ENCODE measurements at regions not wholly inside any gene's neighbourhood (a gene's known extent, or its start where the extent isn't known, plus 50 kb on each side); places are given as distances from the start of the nearest gene placed in this dataset.
"Not testable (repeated sequence)": the region's sequence is repeated elsewhere in the genome, so short reads cannot be mapped to it uniquely, and the experiment has no call there.

DNA sequence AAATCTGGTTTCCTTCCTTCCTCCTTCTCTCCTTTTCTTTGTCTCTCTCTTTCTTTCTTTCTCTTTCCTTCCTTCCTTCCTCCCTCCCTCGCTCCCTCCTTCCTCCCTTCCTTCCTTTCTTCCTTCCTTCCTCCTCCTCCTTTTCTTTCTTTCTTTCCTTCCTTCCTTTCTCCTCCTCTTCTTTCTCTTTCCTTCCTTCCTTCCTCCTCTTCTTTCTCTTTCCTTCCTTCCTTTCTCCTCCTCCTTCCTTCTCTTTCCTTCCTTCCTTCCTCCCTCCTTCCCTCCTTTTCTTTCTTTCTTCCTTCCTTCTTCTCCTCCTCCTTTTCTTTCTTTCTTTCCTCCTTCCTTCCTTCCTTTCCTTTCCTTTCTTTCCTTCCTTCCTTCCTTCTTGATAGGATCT, 61.2 kb downstream of the VIP start:
- no peak for DNase-seq

DNA sequence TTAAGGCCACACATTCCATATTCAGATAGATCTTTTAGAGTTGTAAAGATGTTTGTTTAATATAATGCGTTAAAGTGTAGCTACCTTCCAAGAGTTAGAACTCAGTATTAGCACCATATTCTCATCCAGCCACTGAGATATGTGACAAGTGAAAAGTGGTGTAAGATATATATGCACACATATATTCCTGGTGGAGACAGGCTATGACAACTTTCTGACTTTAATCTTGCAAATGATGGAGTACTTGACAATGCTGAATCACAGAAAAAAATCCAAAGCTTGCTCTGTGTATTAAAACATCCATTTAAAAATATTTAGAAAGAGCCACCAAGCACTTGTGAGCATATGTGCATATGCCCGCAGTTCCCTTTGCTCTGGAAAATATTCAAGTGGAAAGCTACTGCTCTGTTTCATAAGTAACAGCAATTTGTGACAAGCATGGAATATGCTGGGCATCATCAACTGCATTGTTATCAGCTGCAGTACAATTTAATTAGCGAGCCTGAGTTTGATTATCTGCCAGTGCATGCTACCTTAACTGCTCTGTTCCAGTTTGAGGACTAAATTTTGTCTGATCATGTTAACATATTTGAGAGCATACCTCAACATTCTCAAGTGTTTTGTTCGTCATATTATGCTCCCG, 64.8 kb downstream of the VIP start:
- DNase-seq: no peak

DNA sequence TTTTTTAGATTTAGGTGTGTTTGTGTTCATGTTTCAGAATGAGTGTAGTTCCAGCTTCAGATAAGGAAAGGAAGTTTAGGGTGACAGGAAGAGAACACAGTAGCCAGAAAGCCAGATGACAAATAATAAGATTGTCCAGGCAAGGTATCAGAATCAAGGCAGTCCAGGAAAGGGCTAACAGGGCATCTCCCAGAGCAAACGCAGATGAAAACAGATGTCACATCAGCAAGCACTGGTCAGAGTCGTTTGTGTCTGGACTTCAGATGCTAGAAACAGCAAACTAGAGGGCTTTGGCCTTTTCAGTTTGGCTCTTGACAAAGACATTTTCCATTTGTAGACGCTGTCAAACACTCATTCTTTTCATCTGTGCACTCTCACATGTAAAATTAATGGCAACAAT, 65.5 kb downstream of the VIP start:
- no peak for DNase-seq

DNA sequence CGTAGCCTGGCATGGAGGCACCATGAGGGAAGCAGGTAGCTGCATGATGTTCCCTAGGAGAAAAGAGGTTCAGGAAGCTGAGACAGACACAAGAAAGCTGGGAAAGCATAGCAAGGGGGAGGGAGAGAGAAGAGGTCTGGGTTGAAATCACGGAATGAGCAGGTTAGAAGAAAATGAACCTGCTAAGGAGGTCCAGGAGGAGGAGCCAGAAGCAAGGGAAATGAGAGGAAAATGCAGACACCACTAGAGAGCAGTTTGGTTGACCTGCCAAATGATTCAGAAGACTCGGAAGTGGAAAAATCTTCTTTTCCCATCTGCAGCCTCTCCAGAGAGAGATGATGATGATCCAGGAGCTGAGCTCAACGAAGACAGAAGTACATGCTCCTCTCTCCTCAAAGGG, 70.9 kb downstream of the VIP start:
- no peak for DNase-seq

DNA sequence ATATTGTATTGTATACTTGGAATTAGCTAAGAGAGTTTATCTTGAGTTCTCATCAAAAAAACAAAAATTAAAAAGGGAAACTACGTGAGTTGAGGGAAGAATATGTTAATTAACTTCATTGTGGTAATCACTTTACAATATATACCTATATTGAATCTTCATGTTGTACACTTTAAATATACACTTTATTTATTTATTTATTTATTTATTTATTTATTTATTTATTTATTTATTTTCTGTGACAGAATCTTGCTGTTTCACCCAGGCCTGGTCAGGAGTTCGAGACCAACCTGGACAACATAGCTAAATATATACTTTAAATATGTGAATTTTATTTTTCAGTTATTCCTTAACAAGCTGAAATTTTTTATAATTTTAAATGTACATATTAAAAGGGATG, 74.1 kb downstream of the VIP start:
- DNase-seq: no peak

DNA sequence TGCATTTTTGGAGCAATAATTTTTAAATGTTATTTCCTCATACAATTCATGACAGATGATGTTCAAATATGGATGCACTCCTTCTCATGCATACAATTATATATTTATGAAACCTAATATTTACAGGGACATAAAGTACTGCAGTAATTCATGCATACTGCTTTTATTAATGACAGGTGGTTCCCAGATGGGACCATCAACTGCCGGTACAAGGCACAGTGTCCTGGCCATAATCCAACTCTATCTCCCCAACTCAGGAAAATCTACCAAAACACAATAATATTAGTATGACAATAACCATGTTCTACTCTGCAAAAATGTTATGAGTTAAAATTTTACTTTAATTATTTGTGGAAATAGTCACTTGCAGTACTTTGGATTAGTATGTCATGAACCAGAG, 77.8 kb downstream of the VIP start:
- DNase-seq: no peak

DNA sequence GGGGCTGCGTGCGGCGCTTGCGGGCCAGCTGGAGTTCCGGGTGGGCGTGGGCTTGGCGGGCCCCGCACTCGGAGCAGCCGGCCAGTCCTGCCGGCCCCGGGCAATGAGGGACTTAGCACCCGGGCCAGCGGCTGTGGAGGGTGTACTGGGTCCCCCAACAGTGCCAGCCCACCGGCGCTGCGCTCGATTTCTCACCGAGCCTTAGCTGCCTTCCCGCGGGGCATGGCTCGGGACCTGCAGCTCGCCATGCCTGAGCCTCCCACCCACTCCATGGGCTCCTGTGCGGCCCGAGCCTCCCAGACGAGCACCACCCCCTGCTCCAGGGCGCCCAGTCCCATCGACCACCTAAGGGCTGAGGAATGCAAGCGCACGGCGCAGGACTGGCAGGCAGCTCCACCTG, 83.8 kb downstream of the VIP start:
- DNase-seq: not testable (repeated sequence)

DNA sequence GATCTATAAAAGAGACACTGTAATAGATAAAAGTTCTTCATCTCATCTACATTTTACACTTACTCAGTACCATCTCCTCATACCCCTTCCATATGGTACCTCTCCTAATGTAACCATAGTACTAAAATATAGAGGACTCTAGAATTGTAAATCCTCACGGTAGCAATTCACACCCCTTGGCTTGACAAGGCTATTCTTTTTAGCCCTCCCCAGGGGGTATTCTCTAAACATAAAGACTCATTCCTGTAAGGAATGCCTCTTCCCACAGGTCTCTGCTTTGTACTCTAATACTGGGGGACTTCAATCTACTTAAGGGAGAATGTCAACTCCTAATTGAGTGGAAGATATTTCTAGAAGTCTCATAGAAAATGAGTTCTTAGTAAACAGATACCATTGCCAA, 85.9 kb downstream of the VIP start:
- DNase-seq: no peak

DNA sequence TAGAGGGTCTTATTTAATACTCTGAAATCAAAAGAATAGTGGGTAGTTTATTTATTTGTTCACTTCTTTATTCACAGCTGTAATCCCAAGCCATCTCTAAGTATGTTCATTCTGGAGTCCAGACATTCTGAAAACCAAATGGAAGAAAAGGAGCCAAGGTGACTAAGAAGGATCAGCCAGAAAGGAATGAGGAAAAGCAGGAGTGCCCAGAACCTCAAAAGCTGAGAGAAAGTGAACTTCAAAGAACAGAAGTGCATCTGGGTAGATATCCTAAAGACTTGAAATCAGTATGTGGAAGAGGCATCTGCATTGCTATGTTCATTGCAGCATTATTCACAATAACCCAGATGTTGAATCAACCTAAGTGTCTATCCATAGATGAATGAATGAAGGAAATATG, 94.8 kb downstream of the VIP start:
- no peak for DNase-seq

DNA sequence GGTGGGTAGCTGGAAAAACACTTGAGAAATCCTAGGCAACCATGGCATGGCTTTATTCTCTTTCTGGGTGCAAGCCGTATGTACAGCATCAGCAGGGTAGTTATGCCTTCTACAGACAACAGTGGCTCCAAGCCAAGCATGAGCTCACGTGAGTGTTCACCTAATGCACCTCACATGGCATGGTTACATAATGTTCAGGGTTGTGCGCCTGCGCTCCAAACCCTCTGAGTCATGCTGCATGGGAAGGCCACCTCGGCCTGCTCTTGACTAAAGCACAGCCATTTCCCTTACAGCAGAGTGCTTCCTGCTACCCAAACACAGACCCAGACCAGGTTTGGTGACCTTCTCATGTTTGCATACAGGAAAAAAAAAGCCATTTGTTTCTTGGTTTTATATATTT, 96.2 kb downstream of the VIP start:
- DNase-seq: no peak

DNA sequence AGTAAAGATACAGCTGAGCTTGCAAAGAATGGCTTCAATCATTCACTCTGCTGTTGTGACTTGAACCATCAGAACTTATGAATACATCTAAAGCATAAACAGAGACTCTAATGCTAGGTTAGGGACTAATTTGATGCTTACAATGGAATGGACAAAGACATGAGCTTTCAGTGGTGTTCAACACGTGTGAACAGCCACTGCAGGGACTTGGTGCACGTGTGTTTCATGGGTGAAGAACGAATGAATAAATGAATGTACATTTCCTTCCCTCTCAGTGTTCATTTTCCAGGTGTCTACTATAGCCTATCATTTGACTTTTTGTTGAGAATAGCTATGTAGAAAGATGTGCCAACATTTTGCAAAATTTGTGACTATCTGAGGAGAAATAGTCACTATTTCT, 98.3 kb downstream of the VIP start:
- DNase-seq: no peak

DNA sequence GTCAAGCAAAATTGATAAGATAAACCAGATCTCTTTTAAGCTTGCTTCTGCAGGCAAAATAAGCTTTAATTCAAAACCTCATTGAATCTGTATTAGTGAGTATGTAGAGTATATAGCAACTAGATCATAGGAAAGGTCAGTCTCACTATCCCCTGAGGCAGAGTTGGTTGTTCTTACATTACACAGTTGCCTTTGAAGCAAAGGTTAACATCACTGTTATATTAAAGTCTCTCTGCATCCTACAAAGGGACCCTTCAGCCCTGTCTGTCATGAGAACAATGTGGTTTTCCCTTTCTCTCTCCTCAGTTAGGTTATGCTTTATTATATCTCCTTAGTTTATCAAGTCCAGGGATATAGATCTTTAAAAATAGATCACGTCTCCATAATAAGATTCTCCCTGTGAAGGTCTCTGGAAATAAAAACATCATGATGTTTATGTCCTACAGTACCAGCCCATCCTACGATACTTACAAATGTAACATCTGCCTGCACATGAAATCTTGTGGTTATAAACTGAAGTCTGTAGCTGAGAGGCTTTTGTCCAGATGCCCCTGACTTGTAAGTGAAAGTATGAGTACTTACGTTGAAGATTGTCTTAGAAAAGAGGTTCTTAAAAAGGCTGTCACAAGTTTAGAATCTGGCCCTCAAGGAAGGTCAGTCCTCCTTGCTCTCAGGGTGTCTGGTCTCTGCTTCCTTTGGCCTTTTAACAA, 103.6 kb downstream of the VIP start:
- DNase-seq: no peak

DNA sequence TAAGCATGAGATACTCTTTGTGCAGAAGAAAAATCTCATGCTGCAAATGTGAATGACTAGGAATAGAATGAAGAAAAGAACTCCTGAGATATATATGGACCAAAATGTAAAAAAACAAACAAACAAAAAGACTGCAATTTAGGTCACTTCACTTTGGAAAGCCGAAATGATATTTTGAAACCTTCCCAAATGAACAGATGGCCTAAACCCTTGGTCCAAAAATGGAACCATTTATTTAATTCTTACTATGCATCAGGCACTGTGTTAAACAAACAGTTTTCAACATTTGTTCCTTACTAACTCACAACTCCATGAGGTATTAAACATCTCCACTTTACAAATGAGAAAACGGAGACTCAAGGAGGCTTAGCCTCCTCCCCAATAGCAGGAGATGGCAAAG, 107.5 kb downstream of the VIP start:
- no peak for DNase-seq

DNA sequence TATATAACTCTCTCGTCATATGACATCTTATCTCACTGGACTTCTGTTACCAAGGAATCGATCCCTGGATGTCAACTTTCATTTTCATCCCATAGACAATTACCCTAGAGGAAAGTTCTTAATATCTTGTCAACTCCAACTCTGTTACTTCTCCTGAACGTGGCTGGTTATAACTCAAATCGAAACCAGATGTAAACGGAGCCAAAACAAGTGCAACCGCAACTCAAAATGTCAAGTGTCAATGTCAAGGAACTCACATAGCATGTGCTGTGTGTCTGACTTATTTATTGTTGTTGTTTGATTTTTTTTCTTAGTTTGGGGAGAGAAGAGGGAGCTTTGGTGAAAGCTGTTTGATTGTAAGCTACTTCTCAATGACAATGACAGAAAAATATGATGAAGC, 108.6 kb downstream of the VIP start:
- DNase-seq: no peak

DNA sequence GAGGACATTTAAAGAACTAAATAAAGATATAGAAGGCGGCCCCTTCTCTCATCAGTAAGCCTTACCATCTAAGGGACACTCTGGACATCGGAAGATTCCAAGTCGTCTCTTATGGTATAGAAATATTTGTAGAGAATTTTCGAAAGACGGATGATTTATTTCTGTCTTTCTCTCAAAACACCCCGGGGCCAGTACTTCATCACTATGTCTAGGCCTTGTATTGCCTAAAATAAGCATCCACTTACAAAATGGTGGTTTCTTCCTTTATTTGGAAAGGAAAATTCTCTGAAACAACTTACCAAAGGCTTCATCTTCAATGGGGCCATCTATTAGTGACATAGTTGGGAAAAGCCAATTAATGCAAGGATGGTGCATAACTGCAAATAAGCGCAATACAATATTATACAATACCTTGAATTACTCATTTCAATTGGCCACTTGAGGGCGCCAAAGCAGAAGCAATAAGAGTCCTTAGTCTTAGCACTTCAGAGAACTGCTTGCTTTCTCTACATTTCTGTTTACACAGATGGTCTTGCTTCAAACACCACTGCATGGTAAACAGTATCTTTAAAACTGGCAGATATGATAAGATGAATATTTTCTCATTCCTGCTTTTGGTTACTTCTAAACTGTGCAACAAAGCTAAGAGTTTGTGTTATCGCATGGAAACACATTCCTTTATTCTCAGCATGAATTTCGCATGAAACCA, 113.2 kb downstream of the VIP start:
- peak in 28 of 56 donors; percentile 2 to 76 (median 23) for DNase-seq

DNA sequence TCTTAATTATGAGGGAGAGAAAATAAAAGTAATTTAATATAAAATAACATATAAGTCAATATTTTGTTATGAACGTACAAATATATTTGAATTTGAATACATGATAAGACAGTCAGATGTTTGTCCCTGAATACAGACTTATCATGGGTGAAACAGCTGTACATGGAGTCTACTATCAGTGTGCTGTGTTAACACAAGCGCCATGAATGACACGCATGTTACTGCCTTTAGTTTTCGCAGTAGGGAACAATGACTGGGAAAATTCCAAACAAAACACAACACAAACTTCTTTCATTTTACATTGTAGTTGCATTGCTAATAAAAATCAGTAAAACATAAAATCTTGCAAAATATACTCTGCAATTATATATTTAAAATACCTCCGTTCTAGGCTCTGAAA, 108.6 kb downstream of the FBXO5 start:
- DNase-seq: no peak

DNA sequence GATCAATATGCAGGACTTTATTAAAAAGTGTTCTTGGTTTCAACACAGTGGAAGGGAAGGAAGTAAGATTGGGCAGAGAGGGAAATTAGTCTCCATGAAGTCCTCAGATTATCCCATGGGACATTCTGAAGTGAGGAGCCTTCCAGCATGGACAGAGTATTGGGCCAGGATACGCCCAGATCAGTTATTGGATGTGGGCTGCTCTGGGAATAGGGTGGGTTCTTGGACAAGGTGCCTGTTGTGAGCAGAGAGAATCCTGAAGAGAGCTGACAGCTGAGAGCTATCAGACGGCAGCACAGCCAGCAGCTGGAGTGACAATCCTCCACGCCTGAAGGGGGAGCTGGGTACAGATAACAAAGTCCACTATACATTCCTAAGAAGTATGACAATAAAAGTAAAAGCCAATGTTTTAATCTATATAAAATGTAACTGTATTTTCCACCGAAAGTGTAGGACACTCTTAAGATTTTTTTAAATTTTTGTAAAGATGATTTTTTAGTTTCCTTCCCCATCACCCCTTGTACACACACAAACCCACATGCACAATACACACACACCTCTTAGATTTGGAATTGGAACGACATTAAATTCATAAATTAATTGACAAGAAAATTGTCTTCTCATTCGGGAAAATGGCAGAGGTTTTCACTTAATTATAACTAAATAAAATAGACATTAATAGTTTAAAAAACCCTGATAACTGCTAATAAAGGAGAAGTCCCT, 107.8 kb downstream of the FBXO5 start:
- DNase-seq: no peak

DNA sequence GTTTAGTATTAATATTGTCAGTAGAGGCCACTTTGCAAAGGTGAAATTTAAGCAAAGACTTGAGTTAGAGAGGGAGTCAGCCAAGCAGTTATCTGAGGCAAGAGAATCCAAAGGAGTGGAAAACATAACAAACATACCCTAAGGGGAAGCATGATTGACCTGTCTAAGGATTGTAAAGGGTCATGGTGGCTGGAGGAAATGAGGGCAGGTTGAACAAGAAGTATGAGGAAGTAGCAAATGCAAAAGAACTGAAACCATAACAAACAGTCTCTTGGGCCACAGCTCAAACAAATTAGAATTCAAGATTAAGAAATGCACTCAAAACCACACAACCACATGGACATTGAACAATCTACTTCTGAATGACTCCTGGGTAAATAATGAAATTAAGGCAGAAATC, 103.2 kb downstream of the FBXO5 start:
- DNase-seq: no peak

DNA sequence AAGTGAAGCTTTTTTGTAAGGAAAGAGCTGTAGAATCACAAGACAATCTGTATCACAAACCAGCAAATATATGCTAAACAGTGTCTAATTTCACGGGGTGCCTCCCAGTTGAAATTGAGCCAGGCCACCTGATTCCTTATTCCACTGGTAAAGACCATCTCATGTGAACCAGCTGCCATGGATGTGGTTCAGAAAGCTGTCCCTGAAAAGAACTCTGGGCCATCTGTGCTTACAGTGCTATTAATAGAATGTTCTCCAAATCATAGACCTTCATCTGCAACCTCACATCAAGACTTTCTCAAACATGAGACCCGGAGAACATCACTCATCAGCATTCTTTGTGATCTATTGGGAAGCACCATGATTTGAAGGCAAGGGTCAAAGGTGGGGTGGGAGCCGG, 89.7 kb downstream of the FBXO5 start:
- no peak for DNase-seq

DNA sequence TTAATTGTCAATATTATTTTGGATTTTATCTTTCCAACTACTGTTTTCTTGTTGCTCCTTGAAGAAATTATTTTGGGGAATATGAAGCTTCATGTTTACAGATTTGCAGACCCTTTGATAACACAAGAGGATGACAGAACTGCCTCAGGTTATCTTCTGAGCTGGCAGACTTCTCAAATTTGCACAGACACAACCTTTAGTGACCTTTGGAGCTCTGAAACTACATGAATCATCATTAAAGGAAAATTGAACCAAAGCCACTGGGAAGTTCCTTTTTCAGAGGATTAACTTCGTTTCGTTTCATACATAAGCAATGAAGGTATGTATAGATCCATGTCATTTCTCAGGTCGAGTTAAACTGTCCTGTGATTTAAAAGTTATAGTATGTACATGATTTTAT, 85.9 kb downstream of the FBXO5 start:
- DNase-seq: no peak

DNA sequence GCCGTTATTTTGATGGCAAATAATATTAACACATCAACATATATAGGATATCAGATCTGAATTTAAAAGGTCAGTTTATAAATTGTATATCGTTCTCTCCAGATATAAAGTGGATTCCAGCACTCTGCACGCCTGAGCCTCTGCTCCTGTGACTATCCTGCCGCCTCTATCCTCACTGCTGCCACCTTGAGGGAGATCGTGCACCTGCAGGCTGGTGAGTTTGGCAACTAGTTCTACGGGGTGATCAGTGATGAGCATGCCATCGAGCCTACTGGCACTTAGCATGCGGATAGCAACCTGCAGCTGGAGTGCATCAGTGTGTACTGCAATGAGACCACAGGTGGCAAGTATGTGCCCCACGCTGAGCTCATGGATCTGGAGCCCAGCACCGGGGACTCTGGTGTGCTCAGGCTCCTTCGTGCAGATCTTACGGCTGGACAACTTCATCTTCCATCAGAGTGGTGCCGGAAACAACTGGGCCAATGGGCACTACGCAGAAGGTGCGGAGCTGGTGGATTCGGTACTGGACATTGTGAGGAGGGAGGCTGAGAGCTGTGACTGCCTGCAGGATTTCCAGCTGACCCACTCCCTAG, 84.9 kb downstream of the FBXO5 start:
- peak in 30 of 56 donors; percentile 0 to 61 (median 22) for DNase-seq

DNA sequence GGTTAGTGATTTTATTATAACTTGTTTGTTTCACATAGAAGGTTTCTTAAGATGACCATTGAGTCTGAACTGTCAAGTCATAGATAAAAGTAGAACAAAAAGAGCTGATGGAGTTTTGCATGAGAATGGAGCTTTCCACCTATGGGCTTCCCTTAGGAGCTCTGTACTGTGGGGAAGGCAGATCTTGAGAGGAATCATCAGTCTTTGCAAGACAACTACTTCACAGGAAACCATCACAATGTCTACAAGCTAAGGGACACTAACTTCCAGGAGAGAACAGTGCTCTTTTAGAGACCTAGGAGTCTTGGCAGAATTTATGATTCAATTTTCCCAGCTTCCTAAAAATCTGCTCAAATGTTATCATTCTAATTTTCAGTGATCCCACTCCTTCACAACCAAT, 78.2 kb downstream of the FBXO5 start:
- DNase-seq: no peak

Data from amygdala (tissue), 56 donors.